GM19328 (cell line): ENCODE measurements at regions not wholly inside any gene's neighbourhood (a gene's known extent, or its start where the extent isn't known, plus 50 kb on each side); places are given as distances from the start of the nearest gene placed in this dataset.

Source experiments
- ATAC-seq: cut with Tn5 transposase; IDR thresholded peaks from one replicate; pipeline ENCODE4 v1.9.1; 2021; ENCODE audit warnings: mild to moderate bottlenecking, moderate library complexity; ENCODE audit not compliant: unreplicated experiment

DNA sequence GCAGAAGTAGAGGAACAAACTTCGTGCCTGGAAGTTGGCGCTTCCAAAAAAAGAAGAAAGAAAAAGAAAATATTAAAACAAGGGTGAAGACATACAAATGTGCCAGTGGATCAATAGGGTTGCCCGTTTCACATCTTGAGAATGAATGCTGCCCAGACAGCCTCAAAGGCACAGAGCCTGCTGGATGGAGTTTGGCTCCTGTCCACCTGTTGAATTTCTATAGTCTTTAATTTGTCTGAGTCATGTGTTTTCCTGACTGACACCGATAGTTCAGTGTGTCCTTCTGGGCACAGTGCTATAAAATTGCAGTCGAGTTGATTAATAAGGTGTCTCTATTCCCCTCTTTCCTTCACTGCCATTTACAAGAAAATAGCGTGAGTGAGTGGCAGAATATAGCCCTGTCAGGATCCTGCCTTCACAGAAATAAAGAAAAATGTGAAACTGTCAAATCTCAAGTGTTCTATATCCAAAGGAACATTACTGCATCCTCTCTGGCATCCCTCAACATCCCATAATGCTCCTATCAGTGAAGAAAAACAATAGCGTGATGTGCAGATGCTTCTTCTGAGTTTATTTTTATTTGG lies 471.3 kb upstream of the AUTS2 start:
- ATAC-seq, result no peak

DNA sequence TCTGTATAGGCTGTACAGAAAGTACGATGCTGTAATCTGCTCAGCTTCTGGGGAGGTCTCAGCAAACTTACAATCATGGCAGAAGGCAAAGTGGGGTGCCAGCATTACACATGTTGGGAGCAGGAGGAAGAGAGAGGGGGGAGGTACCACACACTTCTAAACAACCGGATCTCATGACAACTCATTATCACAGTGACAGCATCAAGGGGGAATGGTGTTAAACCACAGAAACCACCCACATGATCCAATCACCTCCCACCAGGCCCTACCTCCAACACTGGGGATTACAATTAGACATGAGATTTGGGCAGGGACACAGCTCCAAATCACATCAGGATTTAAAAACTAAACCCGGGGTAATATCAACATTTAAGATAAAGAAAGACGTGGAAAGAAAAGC lies 468.8 kb upstream of the AUTS2 start:
- no peak for ATAC-seq

DNA sequence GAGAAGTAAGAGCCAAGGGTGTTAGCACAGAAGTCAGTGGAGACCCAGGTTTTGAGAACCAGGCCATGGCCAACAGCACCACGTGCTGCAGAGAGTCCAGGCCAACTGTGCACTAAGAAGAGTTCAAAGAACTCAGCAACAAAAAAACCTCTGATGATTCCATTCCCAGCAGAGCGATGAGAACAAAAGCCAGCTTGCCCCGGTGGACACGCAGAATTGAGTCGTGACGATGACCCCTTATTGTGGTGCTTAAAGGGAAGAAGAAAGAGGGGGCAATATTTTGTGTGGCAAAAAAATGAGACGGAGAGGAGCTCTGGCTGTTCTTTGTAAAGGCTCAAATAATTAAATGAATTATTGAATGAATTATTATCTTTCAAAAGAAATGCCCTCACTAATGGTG lies 468.3 kb upstream of the AUTS2 start:
- no peak for ATAC-seq

DNA sequence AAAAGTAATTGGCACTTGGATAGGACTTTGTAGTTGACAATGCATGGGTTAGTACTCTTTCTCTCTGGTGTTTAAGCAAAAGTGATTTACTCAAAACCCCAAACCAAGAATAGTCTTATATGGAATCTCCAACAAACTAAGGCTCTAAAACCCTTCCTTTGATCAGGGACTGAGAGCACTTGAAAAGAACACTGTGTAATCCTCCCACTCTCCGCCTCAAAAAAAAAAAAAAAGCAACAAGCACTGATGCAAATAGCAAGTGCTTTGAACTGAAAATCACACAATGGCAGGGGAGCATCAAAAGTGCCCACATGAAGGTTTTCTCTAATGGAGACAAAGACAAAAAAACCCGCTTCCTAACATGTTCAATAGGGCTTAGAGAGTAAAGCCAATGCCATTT lies 467.9 kb upstream of the AUTS2 start:
- no peak for ATAC-seq

DNA sequence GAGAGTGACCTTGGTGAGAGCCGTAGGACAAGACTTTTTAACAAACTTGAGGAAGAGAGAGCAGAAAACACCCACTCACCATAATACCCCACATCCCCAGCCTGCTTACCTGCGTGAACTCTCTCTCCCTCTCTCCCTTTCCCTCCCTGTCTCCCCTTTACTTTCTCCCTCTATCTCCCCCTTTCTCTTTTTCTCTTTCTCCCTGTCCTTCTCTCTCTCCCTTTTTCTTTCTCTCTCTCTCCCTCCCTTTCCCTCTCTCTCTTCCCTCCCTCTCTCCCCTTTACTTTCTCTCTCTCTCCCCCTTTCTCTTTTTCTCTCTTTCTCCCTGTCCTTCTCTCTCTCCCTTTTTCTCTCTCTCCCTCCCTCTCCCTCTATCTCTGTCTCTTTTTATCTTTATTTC lies 464.0 kb upstream of the AUTS2 start:
- no peak for ATAC-seq

DNA sequence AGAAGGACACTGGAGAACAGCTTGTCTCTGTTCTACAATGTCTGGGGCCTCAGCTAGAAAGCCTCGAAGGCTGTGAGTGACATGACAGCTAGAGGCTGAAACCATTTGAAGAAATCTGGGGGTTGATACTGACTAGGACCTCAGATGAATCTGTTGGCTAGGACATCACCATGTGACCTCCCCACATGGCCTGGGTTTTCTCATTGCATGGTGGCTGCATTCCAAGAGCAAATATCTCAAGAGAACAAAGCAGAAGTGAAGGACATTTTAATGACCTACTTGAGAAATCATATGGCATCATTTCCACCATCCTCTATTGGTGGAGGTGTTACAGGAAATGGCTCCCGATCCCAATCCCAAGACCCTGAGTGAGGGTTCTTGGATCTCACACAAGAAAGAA lies 450.6 kb upstream of the AUTS2 start:
- no peak for ATAC-seq

DNA sequence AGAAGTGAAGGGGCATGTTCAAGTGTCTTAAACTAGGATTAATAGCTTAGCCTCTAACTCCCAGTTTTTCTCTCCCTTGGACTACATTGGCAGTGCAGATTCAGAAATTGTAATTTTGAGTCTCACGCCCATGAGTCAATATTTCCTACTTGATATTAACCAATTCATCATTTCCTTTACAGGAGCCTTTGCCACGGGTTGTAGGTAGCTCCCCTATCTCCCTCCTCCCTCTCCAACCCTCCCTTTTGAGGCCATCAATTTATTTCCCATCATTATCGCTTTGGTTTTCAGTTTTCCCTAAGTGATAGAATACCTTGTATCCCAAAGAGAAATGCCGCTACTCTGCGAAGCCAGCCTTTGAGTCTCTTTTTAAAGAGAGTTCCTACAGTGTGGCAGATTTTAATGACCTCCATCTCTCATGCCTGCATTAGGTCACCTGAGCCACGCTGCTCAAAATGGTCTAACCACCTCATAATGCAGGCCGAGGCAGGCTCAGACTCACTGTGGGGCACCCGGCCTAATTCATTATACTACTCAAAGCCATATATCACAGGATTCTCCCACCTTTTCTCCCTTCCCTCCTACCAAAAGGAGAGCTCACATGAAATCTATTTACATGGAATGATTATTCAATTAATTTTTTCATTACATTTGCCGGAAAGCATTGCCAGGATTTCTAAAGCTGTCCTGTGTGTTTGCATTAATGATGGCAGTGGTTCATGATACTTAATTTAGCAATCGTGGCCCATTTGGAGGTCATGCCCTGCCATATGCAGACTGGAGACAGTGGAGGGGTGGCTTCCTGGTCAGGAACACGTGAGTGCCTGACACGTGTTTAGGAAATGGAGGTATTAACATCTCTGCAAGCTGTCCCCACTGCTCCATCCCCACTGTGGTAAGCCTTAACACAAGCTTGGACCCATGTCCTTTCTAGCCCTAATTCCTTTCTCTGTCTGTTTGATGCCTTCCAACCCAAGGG lies 448.2 kb upstream of the AUTS2 start:
- no peak for ATAC-seq

DNA sequence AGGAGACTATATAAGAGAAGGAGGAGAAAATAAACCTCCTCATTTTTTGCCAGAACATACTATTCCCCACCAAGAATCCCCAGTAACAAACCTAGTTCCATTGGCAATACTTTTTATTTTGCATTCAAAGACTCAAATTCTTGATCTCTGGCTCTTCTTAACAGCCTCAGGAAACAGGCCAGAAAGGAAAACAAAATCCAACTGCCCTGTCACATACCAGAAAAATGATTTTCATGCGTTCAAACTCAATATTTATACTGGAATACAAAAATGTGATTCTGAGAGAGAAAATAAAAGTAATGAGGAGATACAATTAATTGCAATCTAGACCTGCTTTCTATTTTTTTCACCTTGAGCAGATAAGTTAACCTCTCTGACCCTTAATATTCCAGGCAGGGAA lies 435.9 kb upstream of the AUTS2 start:
- ATAC-seq, result no peak

DNA sequence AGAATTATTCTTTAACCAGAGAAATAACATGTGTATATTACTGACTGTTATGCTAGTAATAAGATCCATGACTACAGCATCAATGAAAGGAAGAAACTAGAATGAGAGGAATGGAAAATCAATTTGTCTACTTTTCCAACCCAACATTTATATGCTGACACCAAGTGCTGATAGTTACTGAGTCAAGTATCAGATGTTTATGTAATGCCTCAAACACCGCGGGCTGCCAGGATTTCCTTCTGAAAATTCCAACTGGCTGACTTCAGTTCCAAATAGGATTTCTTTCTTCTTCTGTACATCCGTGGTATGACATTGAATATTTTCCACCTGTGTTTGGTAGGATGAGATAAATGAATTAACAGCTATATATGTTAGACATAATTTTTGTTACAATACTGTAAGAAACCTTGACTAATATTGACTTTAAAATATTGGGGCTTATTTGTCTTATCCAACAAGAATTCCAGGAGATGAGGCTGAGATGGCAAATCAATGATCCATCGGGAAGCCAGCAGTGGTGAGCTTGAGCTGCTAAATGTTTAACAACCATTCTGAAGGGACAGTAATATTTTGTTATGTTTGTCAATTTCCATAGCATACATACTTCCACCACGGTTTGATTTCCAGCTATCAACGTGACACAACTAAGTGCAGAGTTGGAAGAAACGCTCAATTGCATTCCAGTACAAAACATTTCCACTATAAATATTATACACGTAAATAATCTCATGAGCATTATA lies 435.2 kb upstream of the AUTS2 start:
- no peak for ATAC-seq

DNA sequence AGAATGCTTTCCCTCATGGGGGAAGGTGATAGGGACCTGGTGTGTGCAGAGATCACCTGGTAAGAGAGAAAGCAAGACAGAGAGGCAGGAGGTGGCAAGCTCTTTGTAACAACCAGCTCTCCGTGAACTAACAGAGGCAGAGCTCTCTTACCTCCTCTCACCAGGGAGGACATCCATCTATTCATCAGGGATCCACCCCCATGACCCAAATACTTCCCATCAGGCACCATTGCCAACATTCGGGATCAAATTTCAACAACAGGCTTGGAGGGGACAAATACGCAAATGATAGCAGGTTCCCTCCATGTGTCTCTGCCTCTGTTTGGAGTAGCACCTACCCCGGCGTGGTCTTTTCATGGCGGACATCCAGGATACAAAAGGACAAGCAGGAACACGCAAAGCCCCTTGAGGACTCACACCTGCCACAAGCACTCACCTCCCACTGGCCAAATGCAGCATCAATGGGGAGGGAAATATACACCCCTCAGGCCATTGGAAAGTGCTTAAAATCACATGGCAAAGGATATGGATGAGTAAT lies 431.2 kb upstream of the AUTS2 start:
- ATAC-seq, result no peak

DNA sequence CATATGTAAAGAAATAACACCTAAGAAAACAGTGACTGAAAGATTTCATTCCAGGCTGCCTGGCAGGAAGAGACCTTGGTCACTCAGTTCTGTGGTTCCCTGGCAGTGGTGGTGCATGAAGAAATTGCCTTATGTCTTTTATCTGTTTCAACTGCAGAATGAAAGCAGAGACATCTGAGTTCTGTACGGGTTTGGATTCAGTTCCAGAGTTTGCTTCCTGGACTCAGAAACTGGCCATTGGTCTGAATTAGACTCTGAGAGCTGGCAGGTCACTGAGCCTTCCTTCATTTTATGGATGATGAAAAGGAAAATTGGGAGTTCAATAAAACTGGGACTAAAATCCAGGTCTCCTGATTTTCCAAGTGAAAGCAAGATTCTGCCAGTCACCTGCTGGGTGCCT lies 428.9 kb upstream of the AUTS2 start:
- ATAC-seq, result no peak

DNA sequence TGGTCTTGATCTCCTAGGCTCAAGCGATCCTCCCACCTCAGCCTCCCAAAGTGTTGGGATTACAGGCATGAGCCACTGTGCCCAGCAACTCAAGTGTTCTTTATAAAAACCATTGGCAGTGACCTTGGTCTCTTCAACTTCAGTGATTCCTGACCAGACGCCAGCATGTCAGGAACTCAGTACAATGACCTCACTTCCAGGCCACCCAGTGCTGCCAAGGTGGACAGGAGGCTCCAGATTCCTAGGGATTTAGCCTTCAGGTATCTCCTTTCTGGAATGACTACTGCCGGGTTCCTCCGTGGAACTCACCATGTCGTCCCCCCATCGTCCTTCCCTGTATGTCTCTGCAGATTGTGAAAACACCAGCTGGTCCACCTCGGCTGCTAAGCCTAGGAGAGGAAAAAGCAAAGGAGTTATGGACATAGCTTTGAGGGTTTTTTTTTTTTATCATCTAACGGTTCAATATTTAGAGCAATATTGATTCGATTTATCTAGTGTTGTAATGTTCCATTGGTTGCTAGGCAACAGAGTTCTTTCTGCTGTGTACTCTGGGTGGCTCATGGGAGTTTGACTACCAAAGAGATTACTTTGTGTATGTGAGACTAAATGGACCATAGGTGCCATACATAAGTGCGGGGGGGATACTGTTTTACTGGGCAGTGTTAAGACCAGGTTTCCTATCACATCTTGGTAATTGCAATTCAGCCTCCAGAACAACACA lies 425.8 kb upstream of the AUTS2 start:
- no peak for ATAC-seq

DNA sequence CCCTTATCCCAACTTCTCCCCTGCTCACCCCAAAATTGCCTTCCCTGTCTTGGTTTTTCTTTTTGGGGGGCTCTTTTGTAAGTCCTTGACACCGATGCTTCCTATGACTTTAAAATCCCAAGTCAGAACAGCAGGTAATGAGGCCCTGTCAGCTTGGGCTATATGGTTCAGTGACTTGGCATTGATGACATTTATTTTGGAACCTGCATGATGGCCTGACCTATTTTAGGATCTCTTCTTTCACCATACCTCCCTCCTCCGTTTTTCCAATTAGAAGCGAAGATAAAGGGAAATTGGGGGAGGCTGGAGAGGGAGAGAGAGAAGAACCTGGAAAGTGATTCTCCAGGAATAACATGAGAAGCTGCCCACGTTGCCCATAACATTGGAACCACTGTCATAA lies 424.9 kb upstream of the AUTS2 start:
- ATAC-seq, result no peak

DNA sequence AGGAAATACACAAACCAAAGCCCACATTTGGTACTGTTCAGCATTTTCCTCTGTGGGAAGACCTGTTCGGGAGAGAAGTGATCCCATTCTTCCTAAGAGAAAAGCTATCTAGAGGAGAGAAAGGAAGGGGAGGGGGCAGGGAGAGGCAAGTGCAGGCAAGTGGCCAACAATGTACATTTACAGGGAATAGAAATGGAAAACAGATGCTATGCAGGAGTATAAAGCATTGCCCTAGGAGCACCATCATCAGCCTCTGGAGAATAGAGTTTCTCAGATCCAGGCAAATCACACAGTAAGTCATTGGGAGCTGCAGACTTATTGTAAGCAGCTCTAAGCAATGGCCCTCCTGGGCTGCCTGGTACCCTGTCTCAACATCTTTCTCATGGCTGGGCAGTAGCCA lies 424.4 kb upstream of the AUTS2 start:
- no peak for ATAC-seq

DNA sequence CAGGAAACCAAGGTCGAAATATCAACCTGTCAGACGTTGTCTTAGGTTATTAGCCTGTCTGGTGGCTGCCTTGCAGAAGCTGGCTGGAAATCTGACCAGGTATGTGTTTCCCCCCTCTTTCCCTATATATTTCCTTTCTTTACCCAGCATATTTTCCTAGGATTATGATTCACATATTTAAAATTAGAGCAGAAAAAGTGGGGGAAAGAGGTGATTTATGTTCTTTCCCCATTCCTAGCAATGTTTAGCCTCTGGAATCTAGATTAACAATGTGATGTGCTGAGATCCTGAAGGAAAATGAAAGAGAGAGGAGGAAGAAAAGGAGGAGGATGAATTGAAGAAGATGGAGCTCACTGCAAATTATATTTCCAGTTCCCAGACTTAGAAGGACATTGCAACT lies 421.4 kb upstream of the AUTS2 start:
- no peak for ATAC-seq

DNA sequence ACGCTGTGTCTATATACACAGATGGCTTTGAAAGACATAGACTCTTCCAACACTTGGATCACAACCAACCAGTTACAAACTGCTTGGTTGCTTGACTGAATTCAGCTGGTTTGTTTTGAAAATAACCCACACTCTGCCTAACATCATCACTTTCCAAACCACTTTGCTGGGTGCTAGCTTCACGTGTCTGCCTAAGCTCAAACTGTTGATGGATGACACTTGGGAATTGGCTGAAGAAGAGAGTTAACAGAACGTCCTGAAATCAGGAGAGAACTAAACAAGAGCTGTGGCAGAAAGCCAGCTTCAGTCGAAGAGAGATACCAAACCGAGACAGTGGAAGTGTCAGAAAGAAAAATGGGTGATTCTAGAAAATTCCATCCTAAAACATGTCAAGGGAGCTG lies 420.8 kb upstream of the AUTS2 start:
- ATAC-seq, result no peak

DNA sequence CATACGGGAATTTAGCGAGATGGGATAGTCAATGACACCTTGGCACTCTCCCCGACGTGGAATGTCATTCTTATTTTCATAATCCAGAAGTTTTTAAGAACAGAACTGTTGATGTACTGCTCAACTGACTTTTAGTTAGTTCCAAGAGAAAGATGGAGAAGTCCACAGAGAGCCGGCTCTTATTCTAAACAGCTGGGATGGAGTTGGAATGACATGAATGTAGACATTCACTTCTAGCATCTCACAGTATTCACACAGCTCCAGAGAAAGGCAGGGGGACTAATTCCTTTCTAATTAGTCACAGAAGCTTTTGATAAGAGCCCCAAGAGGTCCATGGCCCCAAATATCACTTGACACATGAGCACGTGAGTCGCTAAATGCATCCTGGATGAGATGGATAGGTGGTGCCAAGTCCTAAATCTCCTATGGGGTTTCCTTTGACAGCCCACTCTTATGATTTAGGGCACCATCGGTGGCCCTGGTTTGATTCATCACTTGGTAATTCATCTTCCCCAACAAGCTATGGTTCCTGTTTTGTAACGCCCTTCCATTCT lies 420.3 kb upstream of the AUTS2 start:
- no peak for ATAC-seq

DNA sequence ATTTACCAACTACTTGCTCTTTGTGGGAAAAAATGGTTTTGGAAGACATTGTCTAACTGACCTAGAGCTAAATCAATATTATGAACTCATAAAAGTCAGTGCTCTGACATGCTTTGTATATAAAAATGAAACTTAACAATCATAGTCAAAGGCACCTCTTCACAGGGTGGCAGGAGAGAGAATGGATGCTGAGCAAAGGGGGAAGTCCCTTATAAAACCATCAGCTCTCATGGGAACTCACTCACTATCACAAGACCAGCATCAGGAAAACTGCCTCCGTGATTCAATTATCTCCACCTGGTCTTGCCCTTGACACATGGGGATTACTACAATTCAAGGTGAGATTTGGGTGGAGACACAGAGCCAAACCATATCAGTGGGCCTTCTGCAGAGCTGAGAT lies 417.6 kb upstream of the AUTS2 start:
- ATAC-seq, result no peak

DNA sequence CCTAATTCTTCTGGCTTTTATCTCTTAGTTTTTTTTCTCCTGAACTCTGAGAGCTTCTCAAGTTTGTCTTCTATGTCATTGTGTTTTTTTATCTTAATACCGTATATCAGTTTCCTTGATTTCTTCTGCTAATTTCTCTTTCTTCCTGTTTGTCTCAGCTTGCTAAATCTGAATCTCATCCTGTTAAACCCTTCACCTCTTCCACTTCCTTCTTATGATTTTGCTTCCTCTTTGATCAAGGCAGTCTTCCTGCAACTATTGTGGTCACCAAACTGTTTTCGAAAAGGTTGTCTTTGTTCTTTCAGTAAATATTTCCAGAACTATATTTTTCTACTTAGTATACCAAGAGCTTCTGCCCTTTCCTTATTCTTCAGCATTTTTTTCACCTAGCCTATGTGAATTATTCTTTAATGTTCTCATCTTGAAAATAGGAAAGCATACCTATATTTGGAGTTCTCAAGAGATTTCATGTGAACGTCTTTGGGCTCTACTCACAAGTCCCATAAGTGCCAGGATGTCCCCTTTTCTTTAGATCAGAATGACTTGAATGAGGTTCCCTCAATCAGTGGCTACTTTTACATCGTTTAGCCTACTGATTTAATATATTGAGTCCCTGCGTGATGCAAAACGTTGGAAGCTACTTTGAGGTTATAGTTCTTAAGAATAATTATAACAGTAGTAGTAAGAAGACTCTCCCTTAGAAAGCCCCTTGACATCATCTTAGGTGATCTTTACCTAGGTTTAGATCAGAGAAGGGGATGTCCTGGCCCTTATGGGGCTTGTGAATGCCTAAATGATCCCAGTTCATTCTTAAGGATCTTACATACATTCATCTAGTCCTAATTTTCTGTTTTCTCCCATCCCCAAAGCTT lies 415.4 kb upstream of the AUTS2 start:
- ATAC-seq, result no peak

DNA sequence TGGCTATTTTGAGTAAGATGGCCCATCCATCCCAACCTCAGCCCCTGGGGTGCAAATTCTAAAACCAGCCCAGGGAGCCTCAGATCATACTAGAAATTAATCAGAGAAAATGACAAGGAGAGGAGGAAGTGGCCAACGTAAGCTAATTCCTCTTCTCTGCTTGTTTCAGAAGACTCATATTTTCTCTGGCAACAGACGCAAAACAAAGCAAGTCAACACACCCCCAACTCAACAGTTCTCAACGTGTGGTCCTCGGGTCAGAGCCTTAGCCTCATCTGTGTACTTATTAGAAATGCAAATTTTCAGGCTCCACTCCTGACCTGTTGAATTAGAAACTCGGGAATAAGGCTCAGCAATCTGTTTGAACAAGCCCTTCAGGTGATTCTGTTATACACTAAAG lies 413.9 kb upstream of the AUTS2 start:
- no peak for ATAC-seq
